Retinal pigment epithelial cell (primary cell): ENCODE measurements at regions not wholly inside any gene's neighbourhood (a gene's known extent, or its start where the extent isn't known, plus 50 kb on each side); places are given as distances from the start of the nearest gene placed in this dataset.

Experiments used
- DNase-seq: peaks from one replicate; pipeline ENCODE4 v3.0.0-alpha.2; 2010; ENCODE audit warnings: low read depth
- H3K4me3 ChIP-seq: 2 replicates; pipeline ENCODE4 v1.5.1; 2011; ENCODE audit warnings: mild to moderate bottlenecking, low read length, control low read depth, moderate library complexity
- CTCF ChIP-seq: conservative IDR thresholded peaks from 2 replicates; pipeline ENCODE4 v1.5.1; 2011; ENCODE audit warnings: low read depth, low read length, control low read depth, inconsistent platforms

GRCh38 chr13:74036373-74036772, 97.8 kb downstream of the KLF12 start:
- DNase-seq: no peak
- TF ChIP-seq CTCF: no peak

DNA sequence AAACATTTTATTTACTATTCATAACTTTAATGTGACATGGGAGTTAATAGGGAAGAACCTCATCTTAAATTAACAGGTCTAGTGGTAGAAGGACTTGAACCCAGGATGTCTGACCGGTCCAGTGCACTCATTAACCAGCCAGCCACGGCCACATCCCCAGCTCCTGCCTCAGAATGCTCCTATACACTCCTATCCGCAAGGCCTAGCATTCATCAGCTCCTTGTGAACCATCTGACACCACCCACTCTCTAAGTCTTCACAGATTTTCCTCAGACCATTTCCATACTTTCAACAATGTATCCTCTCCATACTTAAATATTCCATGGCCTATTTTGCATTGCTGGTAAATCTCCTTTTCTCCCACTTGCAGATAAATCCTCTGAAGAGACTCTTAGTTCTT, 98.3 kb downstream of the KLF12 start:
- no peak for TF ChIP-seq CTCF
- no peak for DNase-seq
- no peak overlapping the region for H3K4me3 ChIP-seq

More at GRCh38 chr13:74036373-74036772, 97.8 kb downstream of the KLF12 start:
- H3K4me3 ChIP-seq: no peak overlapping the region

- no peak for DNase-seq
- TF ChIP-seq CTCF: no peak
- no peak overlapping the region for H3K4me3 ChIP-seq
These were observed 101.9 kb downstream of the KLF12 start for GRCh38 chr13:74032325-74032724.

DNA sequence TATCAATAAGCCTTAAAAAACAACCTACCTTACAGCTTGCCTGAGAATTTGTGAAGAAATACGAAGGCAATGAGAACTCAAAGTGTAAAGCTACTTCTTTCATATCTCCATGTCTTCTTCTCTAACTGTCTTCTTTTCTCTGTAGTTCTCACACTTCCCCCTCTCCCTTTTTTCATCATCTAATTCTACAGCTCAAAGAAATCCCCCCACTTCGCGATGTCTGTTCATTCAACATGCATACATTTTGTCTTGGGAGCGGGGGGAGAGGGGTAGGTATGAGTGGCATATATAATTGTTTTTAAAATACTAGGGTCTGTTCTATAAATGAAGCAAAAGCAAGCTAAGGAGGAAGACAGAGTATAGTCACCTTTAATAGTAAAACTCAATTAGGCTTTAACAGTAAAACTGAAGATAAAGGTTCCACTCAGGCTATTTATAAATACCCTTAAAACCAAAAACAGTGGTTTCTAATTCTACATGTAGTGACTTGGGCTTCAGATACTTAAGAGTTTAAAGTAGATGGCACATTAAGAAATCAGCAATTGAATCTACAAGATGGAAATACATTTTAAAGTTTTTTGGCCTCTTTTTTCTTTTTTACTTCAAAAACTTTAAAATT, 106.9 kb downstream of the KLF12 start:
- TF ChIP-seq CTCF: no peak
- no peak for DNase-seq
- H3K4me3 ChIP-seq: no peak overlapping the region

GRCh38 chr13:74026753-74027152, 107.5 kb downstream of the KLF12 start:
- no peak for TF ChIP-seq CTCF
- no peak for DNase-seq
- no peak overlapping the region for H3K4me3 ChIP-seq

DNA sequence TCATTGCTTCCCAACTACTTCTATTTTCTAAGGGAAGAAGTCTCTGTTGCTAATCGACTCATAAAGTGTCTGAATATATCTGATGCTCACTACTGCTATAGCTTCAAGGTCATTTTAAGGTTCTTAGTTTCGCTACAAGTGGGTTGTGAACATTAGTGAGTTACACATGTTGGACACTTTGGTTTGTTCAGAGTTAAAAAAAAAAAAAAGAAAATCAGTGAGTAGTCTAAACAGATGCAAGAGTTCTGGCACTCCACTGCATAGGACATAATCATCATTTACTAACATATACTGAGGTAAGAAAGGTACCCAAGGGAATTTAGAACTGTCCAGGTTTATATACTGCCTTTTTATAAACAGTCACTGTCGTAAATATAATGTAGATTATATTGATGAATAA, 108.8 kb downstream of the KLF12 start:
- DNase-seq: no peak
- H3K4me3 ChIP-seq: no peak overlapping the region
- no peak for TF ChIP-seq CTCF

DNA sequence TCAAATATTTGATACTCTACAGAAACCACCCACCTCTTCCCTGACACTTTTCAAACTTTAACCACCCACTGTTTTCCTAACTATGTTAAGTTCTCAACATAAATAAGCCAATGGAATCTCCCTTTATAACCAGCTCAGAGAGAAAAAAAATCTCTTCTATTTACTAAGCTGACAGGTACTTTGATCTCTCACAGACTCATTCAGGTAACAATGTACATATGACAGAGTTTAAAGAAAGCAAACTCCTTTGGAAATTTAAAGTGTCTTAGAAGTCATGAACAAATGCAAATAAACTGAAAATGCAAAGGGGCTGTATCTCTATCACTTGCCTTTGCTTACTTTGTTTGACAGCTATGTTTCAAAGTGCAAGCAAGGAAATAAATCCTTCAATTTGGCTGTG, 109.3 kb downstream of the KLF12 start:
- no peak for TF ChIP-seq CTCF
- DNase-seq: no peak
- H3K4me3 ChIP-seq: no peak overlapping the region
